HG02870 (cell line): ENCODE measurements at regions not wholly inside any gene's neighbourhood (a gene's known extent, or its start where the extent isn't known, plus 50 kb on each side); places are given as distances from the start of the nearest gene placed in this dataset.

Experiments
- ATAC-seq: cut with Tn5 transposase; IDR thresholded peaks from one replicate; pipeline ENCODE4 v1.9.1; 2021; ENCODE audit warnings: mild to moderate bottlenecking, moderate library complexity; ENCODE audit not compliant: unreplicated experiment

- ATAC-seq, result no peak
These were observed 806.2 kb downstream of the GALC start for GRCh38 chr14:87186737-87187136.

- no peak for ATAC-seq
These were observed 806.9 kb downstream of the GALC start for GRCh38 chr14:87185961-87186560.

- no peak for ATAC-seq
These were observed 808.8 kb downstream of the GALC start for GRCh38 chr14:87184180-87184579.

- ATAC-seq, result no peak
These were observed 811.7 kb downstream of the GALC start for GRCh38 chr14:87181288-87181687.

GRCh38 chr14:87179936-87180335 is 813.0 kb downstream of the GALC start:
- ATAC-seq, result no peak

- no peak for ATAC-seq
These were observed 814.7 kb downstream of the GALC start for GRCh38 chr14:87178277-87178676.

GRCh38 chr14:87175175-87175574 is 817.8 kb downstream of the GALC start:
- no peak for ATAC-seq

- no peak for ATAC-seq
These were observed 821.8 kb downstream of the GALC start for GRCh38 chr14:87171141-87171540.

GRCh38 chr14:87170179-87170578 is 822.8 kb downstream of the GALC start:
- no peak for ATAC-seq

GRCh38 chr14:87169362-87169761 is 823.6 kb downstream of the GALC start:
- ATAC-seq, result no peak

- ATAC-seq, result no peak
These were observed 831.5 kb downstream of the GALC start for GRCh38 chr14:87161502-87161901.

GRCh38 chr14:87160989-87161388 is 832.0 kb downstream of the GALC start:
- no peak for ATAC-seq

- no peak for ATAC-seq
These were observed 834.7 kb downstream of the GALC start for GRCh38 chr14:87158283-87158682.

GRCh38 chr14:87156878-87157277 is 836.1 kb downstream of the GALC start:
- ATAC-seq, result no peak

GRCh38 chr14:87155856-87156488 is 837.0 kb downstream of the GALC start:
- ATAC-seq, result no peak

GRCh38 chr14:87153901-87154300 is 839.1 kb downstream of the GALC start:
- no peak for ATAC-seq

- no peak for ATAC-seq
These were observed 839.6 kb downstream of the GALC start for GRCh38 chr14:87153391-87153790.

GRCh38 chr14:87152693-87153092 is 840.3 kb downstream of the GALC start:
- no peak for ATAC-seq

GRCh38 chr14:87149583-87150354 is 843.2 kb downstream of the GALC start:
- ATAC-seq, result no peak

- ATAC-seq, result no peak
These were observed 844.3 kb downstream of the GALC start for GRCh38 chr14:87148655-87149054.

GRCh38 chr14:87142551-87143211 is 850.3 kb downstream of the GALC start:
- no peak for ATAC-seq

- ATAC-seq, result no peak
These were observed 851.2 kb downstream of the GALC start for GRCh38 chr14:87141801-87142200.
